Right lobe of liver (tissue), 4 donors: ENCODE measurements at regions not wholly inside any gene's neighbourhood (a gene's known extent, or its start where the extent isn't known, plus 50 kb on each side); places are given as distances from the start of the nearest gene placed in this dataset.

Experiments
- CTCF ChIP-seq, 4 donors: fragments of 200-600 bp in 3 of 4; fragments of 450-650 bp in 1 of 4; IDR thresholded peaks; one replicate each; pipeline versions ENCODE4 v1.5.1 to v1.8.0; 2016 to 2022; ENCODE audit warnings: antibody characterized with exemption in 4 of 4, mild to moderate bottlenecking in 2 of 4
- POLR2A ChIP-seq: fragments of 450-650 bp; IDR thresholded peaks from one replicate; pipeline ENCODE4 v1.6.1; 2017; ENCODE audit warnings: antibody characterized with exemption, mild to moderate bottlenecking
- donor health status: DM: no; HTN: no; CAD: no.
- donor health status: DM: no; HTN: no; CAD: no.
- donor health status: DM: no; HTN: yes; CAD: no.

DNA sequence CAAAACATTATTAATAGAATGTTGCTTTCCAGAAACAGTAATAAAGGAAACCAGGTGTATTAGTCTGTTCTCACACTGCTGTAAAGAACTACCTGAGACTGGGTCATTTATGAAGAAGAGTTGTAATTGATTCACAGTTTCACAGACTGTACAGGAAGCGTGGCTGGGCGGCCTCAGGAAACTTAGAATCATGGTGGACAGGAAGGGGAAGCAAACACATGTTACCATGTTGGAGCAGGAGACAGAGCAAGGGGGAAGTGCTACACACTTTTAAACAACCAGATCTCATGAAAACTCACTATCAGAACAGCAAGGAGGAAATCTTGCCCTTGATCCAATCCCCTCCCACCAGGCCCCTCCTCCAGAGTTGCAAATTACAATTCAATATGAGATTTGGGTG is 815.8 kb downstream of the TRIML1 start:
- TF ChIP-seq CTCF (IDR thresholded peaks at IDR 0.05), result no peak
- TF ChIP-seq POLR2A, result no peak
